Mesothelial cell of epicardium (in vitro differentiated cells): ENCODE measurements at regions not wholly inside any gene's neighbourhood (a gene's known extent, or its start where the extent isn't known, plus 50 kb on each side); places are given as distances from the start of the nearest gene placed in this dataset.

Source experiments
- DNase-seq, 2 experiments: peaks; one replicate each; pipeline ENCODE4 v3.0.0; 2021; ENCODE audit warnings: low spot score in 2 of 2; ENCODE audit not compliant: unreplicated experiment in 2 of 2
- H3K27ac Mint-ChIP-seq: 2 replicates; pipeline ENCODE4 v1.8.0; 2021; ENCODE audit warnings: mixed read lengths
- H3K27me3 Mint-ChIP-seq: 2 replicates; pipeline ENCODE4 v1.8.0; 2021; ENCODE audit warnings: low read depth, mixed read lengths
- H3K36me3 Mint-ChIP-seq: 2 replicates; pipeline ENCODE4 v1.8.0; 2021; ENCODE audit warnings: mixed read lengths
- H3K4me1 Mint-ChIP-seq: 2 replicates; pipeline ENCODE4 v1.8.0; 2021; ENCODE audit warnings: mixed read lengths
- H3K4me3 Mint-ChIP-seq: 2 replicates; pipeline ENCODE4 v1.8.0; 2021; ENCODE audit warnings: mild to moderate bottlenecking, moderate library complexity, mixed read lengths
- H3K9me3 Mint-ChIP-seq: 2 replicates; pipeline ENCODE4 v1.8.0; 2021; ENCODE audit warnings: mixed read lengths
- CTCF ChIP-seq: fragments of 200-600 bp; sonication (generic); IDR thresholded peaks from one replicate; pipeline ENCODE4 v1.5.0; 2021; ENCODE audit warnings: antibody characterized with exemption; ENCODE audit not compliant: unreplicated experiment

GRCh38 chr5:74432216-74432615, 208.3 kb downstream of the ENC1 start:
- H3K27ac Mint-ChIP-seq, result no peak overlapping the region
- H3K27me3 Mint-ChIP-seq, result no peaks in the 10 kb centered on the region
- H3K9me3 Mint-ChIP-seq, result peaks cover 9% of the 10 kb centered on the region
- H3K36me3 Mint-ChIP-seq, result no peaks in the 10 kb centered on the region
- TF ChIP-seq CTCF, result no peak
- no peak for DNase-seq
- peaks cover 28% of the 10 kb centered on the region for H3K4me1 Mint-ChIP-seq
- no peak overlapping the region for H3K4me3 Mint-ChIP-seq

GRCh38 chr5:74431290-74431669, 209.2 kb downstream of the ENC1 start:
- peaks cover 28% of the 10 kb centered on the region for H3K4me1 Mint-ChIP-seq
- H3K27me3 Mint-ChIP-seq, result no peaks in the 10 kb centered on the region
- H3K36me3 Mint-ChIP-seq, result no peaks in the 10 kb centered on the region
- no peak for DNase-seq
- H3K4me3 Mint-ChIP-seq, result no peak overlapping the region
- H3K9me3 Mint-ChIP-seq, result peaks cover under 1% of the 10 kb centered on the region
- no peak for TF ChIP-seq CTCF
- H3K27ac Mint-ChIP-seq, result no peak overlapping the region

GRCh38 chr5:74430631-74431289, 209.8 kb downstream of the ENC1 start:
- no peak for TF ChIP-seq CTCF
- no peak for DNase-seq
- H3K36me3 Mint-ChIP-seq, result no peaks in the 10 kb centered on the region
- H3K27me3 Mint-ChIP-seq, result no peaks in the 10 kb centered on the region
- H3K9me3 Mint-ChIP-seq, result no peaks in the 10 kb centered on the region
- H3K4me1 Mint-ChIP-seq, result peaks cover 28% of the 10 kb centered on the region
- H3K27ac Mint-ChIP-seq, result no peak overlapping the region
- no peak overlapping the region for H3K4me3 Mint-ChIP-seq

GRCh38 chr5:74429495-74429894, 211.0 kb downstream of the ENC1 start:
- no peak for TF ChIP-seq CTCF
- Mint-ChIP-seq H3K4me3 (no peak overlapping the region), H3K4me1 (peaks cover 27% of the 10 kb centered on the region), H3K36me3 (no peaks in the 10 kb centered on the region), H3K9me3 (no peaks in the 10 kb centered on the region), H3K27ac (no peak overlapping the region), H3K27me3 (no peaks in the 10 kb centered on the region)
- no peak for DNase-seq

- H3K4me3 Mint-ChIP-seq, result no peak overlapping the region
- peaks cover 21% of the 10 kb centered on the region for H3K4me1 Mint-ChIP-seq
- DNase-seq, result no peak
- no peak for TF ChIP-seq CTCF
- H3K27me3 Mint-ChIP-seq, result no peaks in the 10 kb centered on the region
- no peaks in the 10 kb centered on the region for H3K9me3 Mint-ChIP-seq
- no peaks in the 10 kb centered on the region for H3K36me3 Mint-ChIP-seq
- no peak overlapping the region for H3K27ac Mint-ChIP-seq
Observed at GRCh38 chr5:74428876-74429275, 211.7 kb downstream of the ENC1 start.

- no peak for DNase-seq
- Mint-ChIP-seq H3K4me3 (no peak overlapping the region), H3K4me1 (peaks cover 15% of the 10 kb centered on the region), H3K36me3 (no peaks in the 10 kb centered on the region), H3K9me3 (no peaks in the 10 kb centered on the region), H3K27me3 (no peaks in the 10 kb centered on the region), H3K27ac (no peak overlapping the region)
- TF ChIP-seq CTCF, result no peak
Observed at GRCh38 chr5:74428275-74428674, 212.3 kb downstream of the ENC1 start.
